NCI-H1105 treated with DMSO at 0.1 percent for 48 hours (cell line): ENCODE measurements at regions not wholly inside any gene's neighbourhood (a gene's known extent, or its start where the extent isn't known, plus 50 kb on each side); places are given as distances from the start of the nearest gene placed in this dataset.

Experiments
- DNase-seq: peaks from one replicate; lab custom pipeline; 2025; lab: John Stamatoyannopoulos, UW

DNA sequence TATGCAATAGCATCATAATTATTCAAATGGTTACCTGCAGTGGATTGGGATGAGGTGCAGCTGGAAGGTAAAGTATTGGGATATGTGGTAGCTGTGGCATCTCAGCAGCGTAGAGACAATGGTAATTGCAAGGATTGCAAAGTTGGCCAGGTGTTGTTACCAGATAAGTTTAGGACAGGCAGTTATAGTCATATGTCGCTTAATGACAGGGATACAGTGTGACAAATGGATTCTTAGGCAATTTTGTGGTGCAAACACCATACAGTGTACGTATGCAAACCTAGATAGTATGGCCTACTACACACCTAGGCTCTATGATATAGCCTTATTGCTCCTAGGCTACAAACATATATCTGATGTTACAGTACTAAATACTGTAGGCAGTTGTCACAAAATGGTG is 163.5 kb upstream of the LYZL2 start:
- no peak for DNase-seq

DNA sequence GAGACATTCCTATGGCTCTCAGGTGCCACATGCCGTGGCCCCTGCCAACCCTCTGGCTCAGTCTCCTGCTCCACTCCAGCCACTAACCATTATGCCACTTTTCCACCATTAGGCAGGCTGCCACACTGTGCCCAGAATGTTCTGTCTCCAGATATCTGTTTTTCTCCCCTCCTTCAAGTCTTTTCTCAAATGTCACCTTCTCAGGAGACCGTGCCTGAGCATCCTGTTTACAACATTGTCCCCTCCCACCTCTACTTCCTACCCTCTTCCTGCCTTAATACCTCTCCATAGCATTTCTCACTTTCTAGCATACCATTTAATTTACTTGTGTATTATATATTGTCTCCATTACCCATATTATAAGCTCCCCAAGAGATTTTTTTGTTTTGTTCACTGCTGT is 162.5 kb upstream of the LYZL2 start:
- DNase-seq: no peak

DNA sequence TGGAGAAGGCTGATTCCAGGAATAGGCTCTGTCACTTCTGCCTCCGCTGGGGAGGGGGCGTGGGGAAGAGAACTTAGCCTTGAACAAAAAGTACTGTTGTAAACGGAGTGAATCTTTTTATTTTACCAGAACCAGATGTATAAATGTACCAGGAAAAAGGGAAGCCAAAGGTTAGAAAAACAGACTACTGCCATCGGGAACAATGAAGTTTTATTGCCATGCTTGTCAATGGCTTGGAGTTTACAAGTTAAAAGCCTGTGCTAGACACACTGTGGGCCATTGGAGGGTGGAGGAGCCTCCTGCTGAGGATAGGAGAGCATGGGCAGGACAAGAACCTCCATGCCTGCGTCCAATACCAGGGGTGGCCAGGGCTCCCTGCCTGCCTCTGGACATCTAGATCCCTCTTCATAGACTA is 161.7 kb upstream of the LYZL2 start:
- no peak for DNase-seq

DNA sequence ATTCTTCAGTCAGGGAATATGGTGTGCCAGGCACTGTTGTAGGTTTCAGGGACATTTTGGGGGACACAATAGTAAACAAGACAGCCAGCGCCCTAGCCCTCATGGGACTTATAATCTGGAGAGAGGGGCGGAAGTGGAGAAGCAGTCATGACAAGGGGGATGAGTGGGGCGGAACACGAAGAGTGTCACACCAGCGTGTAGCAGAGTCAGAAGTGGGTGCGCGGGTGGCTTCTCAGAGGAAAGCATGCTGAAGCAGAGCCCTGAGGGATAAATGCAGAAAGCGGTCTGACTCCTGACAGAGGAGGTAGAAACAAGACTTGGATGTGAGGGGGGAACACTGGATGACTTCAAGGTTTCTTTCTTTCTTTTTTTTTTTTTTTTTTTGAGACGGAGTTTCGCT is 160.3 kb upstream of the LYZL2 start:
- DNase-seq: no peak

DNA sequence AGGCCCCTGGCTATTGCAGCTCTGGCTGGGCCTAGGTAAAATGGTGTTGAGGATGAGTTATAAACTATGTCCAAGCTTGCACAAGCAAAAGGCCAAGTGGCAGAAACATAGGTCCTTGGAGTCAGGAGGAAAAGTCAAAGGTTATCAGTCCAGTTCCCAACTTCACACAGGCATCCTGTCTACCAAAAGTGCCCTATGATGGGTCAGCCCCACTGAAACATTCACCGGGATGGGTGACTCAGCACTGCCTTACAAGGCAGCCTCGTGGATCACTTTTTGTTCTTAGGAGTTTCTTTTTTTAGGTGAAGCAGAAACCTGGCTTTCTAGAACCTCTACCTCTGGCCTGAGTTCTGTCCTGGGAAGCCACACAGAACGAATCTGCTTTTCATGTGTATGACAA is 158.8 kb upstream of the LYZL2 start:
- no peak for DNase-seq

DNA sequence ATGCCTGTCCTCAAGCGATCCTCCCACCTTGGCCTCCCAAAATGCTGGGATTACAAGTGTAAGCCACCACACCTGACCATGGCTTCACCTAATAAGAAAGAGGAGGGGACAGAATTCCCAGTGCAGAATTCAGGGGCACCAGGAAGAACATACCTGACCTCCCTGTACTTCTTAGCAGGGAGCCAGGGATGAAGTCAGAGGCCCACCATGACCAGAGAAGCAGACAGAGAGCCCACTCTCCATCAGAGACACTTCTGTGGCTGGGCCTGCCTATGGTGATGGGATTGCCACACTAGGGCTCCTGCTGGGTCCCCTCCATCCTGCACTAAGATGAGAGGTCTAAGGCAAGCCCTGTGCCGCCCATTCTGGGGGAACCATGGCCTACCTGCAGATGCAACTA is 157.4 kb upstream of the LYZL2 start:
- no peak for DNase-seq

DNA sequence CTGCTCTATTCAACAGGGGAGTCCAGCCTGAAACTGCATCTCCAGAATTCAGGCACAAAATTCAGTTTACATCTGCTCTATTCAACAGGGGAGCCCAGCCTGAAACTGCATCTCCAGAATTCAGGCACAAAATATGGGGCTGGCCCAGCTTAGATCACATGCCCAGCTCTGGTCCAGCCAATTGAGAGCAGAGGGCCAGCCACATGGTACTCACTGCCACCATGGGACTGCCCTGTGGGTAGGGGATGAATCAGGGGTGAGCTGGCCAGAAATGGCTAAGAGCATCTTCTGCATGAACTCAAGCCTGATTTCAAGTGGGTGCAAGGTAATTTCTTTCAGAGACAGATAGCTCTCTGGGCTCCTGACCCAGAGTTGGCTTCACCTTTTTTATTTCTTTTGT is 156.6 kb upstream of the LYZL2 start:
- DNase-seq: no peak

DNA sequence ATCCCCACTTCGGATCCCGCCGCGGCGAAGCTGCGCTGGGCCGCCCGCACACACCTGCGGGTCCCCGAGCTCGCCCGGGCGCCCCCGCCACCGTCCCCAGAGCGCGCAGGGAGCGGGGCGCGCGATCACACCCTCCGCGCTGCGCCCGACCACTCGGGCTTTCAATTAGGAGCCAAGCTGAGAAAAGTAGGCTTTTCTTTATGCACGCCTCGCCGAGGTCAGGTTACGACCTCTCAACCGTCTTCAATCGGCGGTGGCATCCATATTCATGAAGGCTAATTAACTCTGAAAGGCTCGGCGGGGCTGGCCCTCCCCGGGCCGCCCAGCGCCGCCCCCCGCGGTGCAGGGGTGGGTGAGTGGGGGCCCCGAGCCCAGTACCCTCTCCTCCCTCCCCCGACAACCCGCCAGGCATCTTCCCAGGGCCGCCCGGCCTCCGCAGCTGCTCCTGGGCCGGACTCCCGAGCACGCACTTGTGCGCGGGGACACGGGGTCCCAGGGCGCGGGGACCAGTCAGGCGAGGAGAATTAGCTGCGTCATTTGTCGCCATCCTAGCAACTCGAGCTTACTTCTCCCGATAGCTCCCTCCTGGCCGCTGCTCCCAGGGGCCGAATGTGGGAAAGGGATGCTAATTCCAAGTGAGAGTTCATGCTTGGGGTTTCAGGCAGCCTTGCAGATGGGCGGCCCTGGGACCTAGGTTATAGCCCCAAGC is 155.5 kb upstream of the LYZL2 start:
- DNase-seq: peak; percentile 61

DNA sequence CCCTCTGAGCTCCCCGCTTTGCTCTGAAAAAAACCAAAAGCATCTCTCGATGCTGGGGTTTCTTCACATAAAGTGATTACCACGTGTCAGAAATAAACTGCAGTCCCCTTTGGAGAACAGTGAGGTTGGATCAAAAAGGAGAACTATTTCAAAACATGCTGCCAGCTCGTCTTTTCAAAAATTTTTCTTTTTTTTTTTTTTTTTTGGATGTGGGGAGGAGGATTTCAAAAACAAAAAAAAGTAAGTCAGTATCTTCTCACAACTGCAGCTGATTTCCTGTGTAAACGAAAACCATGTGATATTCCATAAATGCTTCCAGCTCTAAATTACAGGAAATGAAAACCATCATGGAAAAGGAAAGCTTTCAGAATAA is 155.0 kb upstream of the LYZL2 start:
- DNase-seq: peak; percentile 44

DNA sequence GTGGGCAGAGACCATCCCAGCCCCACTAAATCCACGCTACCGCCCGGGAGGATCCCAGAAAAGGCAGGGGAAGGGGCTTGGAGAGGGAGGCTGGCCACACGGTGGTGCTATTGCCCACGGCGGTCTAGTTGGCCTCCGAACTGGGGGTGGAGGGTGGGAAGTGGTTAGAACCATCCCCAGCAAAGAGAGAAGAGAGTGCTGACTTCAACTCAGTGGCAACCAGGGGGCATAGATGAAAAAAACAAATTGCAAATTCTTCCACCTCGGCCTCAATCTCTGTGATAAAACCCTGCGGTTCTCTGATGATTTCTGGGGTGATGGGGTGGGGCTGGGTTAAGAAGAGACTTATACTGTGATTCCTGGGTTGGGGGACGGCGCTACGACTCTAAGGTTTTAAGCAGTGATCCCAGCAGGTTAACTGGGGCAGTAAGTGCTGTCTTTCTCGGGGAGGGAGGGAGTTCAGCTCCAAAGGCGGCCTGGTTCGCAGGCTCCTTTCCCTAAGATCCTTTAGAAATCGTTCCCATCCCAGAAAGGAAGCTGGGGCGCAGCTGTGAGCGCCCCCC is 154.5 kb upstream of the LYZL2 start:
- DNase-seq: peak; percentile 47

DNA sequence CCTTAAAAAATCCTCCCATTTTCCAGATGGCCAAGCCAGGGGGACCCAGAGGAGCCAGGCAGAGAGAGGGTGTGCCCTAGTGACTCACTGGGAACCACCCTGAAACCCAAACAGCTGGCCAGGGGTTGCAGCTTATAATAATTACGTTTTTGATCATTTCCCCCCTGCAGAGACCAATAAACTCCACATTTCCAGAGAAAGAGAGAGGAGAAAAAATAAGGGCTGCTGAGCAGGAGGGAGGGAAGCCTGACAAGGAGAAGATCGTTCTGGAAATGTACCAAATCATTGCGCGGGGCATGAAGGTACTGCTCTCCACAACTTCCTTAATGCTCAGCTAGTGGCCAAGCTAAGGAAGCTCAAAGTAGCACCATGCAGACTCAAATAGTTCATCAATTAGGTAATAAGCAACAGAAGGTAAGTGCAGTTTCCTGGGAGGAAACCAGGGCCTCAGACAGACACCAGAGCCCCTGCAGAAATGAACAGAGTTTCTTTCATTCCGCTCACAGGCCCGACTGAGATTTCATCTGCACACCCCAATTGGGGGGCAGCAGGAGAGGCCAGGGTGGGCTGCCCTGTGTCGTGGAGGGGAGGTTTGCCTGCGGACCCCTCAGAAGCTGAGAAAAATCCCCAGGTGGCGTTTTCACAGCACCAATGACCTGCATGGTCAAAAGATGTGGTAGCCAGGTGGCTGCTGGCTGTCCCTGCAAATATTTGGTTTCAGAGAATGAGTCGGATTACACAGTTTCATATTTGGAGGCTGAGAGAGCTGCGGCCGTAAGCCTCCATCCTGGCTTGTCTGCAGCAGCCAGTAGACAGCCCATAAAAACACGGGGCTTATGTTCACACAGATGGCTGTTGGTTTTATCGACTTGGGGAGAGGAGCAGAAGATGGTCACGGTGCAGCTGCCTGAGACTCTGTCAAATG is 153.2 kb upstream of the LYZL2 start:
- DNase-seq: no peak

DNA sequence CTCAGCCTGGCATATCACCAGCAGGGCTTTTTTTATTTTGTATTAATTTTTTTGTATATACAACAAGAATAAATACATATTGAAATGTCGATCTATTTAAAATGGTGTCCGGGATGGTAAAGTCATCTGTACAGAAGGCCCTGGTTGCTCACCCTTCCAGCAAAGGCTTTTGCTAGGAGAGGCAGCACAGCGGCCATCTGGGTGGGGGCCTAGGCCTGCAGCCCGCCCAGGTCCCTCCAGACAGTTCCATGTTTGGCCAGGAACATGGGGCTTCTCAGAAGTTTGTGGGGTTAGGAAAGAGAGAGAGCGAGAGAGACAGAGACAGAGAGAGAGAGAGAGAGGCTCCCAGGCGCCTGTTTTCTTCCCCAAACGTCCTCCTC is 152.6 kb upstream of the LYZL2 start:
- DNase-seq: no peak

DNA sequence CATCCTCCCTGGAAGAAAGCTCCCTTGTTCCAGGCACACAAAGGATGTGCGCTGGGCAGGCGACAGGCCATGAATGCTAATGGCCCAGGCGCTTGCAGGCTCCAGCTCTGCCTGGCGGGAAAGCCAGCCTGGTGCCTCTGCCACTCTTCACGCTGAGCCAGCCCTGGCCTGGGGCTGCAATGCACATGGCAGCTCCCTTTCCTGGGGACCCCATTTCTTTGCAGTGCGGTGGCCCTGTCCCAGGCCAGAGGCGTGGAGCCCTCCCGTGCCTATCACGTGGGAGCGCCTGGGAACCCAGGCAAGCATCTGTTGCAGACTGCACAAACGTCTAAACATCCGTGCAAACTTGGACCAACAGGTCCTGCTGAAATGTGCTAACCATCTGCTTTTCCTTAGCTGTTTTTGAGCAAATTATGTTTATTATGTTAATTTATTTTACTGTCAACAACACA is 152.1 kb upstream of the LYZL2 start:
- no peak for DNase-seq

DNA sequence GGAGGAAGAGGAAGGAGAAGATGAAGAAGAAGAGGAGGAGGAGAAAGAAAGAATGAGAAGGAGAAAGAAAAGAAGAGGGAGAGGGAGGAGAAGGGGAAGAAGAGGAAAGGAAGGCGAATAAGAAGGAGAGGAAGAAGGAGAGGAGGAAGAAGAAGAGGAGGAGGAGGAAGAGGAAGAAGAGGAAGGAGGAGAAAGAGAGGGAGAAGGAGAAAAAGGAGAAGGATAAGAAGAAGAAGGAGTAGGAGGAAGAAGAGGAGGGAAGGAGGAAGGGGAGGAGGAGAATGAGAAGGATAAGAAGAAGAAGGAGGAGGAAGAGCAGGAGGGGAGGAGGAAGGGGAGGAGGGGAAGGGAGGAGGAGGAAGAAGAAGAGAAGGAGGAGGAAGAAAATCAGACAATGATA is 149.2 kb upstream of the LYZL2 start:
- no peak for DNase-seq

DNA sequence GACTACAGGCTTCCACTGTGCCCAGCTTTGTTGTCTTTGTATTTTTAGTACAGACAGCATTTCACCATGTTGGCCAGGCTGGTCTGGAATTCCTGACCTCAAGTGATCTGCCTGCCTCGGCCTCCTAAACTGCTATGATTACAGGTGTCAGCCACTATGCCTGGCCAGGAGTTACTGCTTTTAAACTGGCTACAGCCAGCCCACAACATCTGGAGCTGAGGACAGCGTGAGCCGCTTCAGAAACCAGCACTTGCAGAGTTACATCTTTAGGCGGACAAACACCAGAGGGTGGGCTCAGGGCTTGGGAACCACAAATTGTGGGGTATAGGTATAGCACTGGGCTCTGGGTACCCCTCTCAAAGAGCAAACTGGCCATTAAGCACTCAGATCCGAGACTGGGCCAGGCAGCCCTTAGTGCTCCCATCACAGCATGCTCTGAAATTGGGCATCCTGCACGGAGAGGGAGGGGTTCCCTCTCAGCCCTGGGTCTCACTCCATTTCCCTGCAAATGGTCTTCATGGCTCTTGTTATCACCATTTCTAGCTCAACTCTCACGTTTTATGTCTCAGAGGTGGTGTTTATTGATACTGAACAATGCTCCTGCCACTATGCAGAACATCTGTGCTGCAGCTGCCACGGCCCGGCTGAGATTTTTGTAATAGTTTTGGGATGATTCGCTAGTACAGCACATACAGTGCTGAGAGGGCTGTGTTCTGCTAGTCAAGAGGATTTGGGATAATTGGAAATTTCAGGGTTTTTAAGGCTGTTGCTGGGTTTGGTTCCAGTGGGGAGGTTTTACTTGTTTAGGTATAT is 146.4 kb upstream of the LYZL2 start:
- no peak for DNase-seq

DNA sequence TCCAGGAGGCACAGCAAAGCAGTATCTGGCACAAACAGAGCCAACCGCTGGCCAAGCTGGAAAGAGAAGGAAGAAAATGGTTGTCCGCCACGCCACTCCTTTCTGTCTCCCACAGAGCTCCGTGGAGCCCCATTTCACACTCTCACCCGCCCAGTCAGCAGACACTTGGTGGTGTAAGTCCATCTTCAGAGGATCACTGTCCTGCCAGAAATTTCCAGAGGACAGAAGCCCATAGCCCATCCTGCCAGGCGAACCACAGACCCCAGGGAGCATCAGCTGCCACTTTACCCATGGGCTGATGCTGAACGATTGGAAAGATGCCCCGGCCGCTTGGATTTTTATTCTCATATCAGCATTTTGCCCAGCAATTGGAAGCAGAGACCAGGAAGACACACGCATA is 144.7 kb upstream of the LYZL2 start:
- DNase-seq: no peak

DNA sequence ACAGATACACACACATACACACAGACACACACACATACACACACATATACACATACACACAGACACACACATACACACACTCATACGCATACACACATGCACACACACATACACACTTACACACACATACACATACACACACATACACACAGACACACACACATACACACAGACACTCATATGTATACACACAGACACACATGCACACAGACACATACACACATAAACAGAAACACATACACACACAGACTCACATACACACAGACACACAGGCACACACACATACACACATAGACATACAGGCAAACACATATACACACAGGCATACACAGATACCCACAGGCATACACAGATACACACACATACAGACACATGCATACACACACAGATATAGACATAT is 143.9 kb upstream of the LYZL2 start:
- no peak for DNase-seq

DNA sequence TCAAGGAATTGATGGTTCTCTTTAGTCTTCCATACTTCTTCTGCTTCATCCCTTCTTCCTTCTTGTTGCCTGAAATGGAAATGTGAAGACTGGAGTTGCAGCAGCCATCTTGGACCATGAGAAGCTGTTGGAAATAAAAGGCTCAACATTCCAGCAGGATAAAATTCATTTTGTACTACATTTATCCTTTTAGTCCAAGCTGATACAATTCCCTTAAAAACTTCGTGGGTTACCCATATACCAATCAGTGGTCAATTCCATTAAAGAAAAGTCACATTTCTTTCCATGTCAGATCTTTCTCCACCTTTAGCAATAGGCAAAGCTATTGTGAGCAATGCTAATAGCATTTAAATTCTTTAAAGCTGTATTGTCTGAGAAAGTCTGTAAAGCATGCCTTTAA is 141.3 kb upstream of the LYZL2 start:
- no peak for DNase-seq

DNA sequence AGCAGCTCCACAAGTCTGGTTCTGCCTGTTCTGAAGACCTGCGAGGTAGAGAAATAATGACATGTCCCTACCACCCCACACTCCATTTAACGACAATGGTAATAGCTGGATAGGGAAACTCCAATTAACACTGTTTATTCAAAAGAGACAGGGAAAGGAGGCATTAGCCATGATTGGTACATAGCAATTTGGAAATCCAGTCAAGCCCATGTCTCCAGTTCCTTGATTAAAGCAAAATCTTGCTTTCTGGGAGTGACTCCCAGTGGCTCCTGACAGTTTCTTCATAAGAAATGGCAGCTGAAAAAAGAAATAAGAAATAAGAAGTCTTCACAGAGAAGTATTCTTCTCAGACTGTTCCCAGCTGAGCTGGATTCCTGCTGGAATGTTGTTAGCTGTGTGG is 140.7 kb upstream of the LYZL2 start:
- DNase-seq: no peak

DNA sequence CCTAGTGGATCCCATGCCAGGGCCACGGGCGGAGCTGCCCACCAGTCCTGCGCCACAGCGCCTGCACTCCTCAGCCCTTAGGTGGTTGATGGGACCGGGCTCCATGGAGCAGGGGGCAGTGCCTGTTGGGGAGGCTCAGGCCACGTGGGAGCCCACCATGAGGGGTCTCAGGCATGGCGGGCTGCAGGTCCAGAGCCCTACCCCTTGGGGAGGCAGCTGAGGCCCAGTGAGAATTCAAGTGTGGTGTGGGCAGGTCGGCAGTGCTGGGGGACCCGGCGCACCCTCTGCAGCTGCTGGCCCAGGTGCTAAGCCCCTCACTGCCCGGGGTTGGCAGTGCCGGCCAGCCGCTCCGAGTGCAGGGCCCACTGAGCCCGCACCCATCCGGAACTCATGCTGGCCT is 139.8 kb upstream of the LYZL2 start:
- DNase-seq: no peak

DNA sequence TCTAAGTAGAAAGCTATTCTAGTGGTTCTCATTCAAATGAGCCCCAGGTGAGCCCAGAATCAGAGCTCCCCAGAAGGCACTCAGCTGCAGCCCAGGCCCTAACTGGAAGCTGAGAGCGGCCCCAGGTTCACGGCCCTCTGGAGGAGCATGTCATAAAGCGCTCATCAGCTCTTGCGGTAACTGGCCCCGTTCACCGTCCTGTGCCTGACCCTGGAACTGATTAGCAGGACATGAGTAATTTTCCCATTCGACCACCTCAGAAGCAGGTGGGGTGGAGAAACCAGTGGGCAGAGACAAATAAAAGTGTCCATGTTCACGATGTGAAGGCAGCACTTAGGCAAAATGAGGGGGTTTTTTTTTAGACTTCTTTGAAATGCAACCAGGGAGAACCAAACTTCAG is 136.1 kb upstream of the LYZL2 start:
- no peak for DNase-seq

DNA sequence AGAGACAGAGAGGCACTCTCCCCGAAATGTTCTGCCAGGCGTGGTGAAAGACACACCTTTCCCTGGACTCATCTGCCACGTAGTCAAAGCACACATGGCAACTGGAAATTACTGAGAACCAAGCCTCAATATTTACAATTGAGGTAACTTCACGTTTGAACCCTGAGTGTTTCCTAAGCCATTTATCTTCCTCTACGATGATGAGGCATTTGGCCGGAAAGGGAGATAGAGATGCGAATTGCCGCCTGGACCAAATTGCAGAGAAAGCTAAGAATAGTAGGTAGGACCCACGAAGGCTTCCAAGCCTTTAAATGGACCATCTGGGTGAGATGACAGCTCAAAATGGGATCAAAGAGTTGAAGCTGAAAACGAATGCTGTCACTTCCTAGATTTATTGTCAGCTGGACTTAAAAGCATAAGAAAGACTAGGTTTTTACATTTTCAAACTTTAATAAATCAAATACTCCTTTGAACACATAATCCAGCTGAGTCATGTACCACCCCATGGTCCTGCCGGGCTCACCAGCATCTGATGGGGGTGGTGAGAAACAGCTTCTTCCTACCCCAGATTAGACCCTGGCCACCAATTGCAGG is 135.6 kb upstream of the LYZL2 start:
- no peak for DNase-seq
